NB4 (cell line): ENCODE measurements at regions not wholly inside any gene's neighbourhood (a gene's known extent, or its start where the extent isn't known, plus 50 kb on each side); places are given as distances from the start of the nearest gene placed in this dataset.

Experiments
- DNase-seq: peaks from one replicate; pipeline ENCODE4 v3.0.0; 2010; ENCODE audit warnings: low read depth
- H3K4me3 ChIP-seq: one replicate; pipeline ENCODE4 v1.5.1; 2011; ENCODE audit warnings: mild to moderate bottlenecking, low read depth, low read length, moderate library complexity
- MYC ChIP-seq: IDR thresholded peaks from 2 replicates; pipeline ENCODE4 v1.6.1; 2011; ENCODE audit warnings: low read depth, low read length
- POLR2A ChIP-seq: IDR thresholded peaks from 2 replicates; pipeline ENCODE4 v1.6.1; 2011; ENCODE audit warnings: mild to moderate bottlenecking; ENCODE audit not compliant: insufficient read length; ENCODE audit errors: extremely low read depth
- TF ChIP-seq, protein P1 (sequence below): IDR thresholded peaks from one replicate; pipeline ENCODE4 v1.5.1; 2012; ENCODE audit warnings: low read depth, low read length
- TF ChIP-seq, protein P2 (sequence below): IDR thresholded peaks from 2 replicates; pipeline ENCODE4 v1.6.1; 2011; ENCODE audit warnings: low read depth, low read length

DNA sequence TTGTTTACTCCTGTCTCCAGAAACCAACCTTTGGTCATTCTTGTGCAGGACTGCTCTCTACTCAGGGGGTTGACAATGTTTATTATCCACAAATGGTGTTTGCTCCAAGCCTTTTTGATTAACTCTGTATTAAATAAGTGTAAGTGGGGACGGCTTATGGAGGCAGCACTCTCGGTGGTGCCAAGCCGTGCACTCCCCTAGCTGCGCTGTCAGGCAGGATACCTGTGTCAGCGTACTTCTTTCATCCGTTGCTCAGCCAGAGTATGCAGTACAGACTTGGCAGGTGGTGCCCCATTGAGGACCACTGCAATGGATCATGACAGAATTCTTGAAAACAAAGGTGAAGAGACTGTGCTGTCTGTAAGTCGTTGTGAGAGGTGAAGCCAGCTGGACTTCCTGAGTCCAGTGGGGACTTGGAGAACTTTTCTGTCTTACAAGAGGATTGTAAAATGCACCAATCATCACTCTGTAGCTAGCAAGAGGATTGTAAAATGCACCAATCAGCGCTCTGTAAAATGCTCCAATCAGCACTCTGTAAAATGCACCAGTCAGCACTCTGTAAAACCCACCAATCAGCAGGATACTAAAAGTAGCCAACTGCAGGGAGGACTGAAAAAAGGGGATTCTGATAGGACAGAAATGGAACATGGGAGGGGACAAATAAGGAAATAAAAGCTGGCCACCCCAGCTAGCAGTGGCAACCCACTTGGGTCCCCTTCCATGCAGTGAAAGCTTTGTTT lies 480.0 kb downstream of the MEI4 start:
- TF ChIP-seq, protein P1, sequence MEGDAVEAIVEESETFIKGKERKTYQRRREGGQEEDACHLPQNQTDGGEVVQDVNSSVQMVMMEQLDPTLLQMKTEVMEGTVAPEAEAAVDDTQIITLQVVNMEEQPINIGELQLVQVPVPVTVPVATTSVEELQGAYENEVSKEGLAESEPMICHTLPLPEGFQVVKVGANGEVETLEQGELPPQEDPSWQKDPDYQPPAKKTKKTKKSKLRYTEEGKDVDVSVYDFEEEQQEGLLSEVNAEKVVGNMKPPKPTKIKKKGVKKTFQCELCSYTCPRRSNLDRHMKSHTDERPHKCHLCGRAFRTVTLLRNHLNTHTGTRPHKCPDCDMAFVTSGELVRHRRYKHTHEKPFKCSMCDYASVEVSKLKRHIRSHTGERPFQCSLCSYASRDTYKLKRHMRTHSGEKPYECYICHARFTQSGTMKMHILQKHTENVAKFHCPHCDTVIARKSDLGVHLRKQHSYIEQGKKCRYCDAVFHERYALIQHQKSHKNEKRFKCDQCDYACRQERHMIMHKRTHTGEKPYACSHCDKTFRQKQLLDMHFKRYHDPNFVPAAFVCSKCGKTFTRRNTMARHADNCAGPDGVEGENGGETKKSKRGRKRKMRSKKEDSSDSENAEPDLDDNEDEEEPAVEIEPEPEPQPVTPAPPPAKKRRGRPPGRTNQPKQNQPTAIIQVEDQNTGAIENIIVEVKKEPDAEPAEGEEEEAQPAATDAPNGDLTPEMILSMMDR: no peak
- TF ChIP-seq POLR2A (no peak), MYC (no peak)
- TF ChIP-seq, protein P2, sequence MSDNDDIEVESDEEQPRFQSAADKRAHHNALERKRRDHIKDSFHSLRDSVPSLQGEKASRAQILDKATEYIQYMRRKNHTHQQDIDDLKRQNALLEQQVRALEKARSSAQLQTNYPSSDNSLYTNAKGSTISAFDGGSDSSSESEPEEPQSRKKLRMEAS: no peak
- no peak overlapping the region for H3K4me3 ChIP-seq
- DNase-seq: no peak

DNA sequence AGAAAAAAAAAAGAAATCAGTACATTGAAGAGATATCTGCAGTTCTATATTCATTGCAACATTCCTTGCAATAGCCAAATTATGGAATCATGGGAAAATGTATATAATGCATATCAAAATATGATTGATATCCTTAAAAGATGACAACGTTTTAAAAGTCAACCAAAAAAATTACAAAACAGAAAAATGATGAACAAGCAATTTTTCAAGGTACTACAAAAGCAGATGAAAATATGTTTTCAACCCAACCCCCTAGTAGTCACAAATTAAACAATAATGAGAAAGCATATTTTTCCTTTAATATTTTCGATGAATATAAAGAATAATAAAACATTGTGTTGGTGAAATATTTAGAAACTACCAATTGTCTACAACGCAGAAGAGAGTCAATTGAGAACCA lies 497.6 kb downstream of the MEI4 start:
- DNase-seq: no peak
- TF ChIP-seq POLR2A (no peak), MYC (no peak)
- TF ChIP-seq, protein P1: no peak
- TF ChIP-seq, protein P2: no peak
- no peak overlapping the region for H3K4me3 ChIP-seq

DNA sequence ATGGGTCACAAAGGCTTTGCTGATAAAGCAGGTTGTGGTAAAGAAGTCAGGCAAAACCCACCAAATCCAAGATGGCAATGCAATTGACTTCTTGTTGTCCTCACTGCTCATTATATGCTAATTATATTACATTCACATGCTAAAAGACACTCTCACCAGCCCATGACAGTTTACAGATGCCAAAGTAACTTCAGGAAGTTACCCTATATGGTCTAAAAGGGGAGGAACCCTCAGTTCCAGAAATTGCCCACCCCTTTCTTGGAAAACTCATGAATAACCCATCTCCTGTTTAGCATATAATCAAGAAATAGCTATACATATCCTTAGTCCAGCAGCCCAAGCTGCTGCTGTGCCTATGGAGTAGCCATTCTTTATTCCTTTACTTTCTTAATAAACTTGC lies 501.1 kb downstream of the MEI4 start:
- no peak overlapping the region for H3K4me3 ChIP-seq
- DNase-seq: no peak
- TF ChIP-seq MYC (no peak), POLR2A (no peak)
- TF ChIP-seq, protein P1: no peak
- TF ChIP-seq, protein P2: no peak

DNA sequence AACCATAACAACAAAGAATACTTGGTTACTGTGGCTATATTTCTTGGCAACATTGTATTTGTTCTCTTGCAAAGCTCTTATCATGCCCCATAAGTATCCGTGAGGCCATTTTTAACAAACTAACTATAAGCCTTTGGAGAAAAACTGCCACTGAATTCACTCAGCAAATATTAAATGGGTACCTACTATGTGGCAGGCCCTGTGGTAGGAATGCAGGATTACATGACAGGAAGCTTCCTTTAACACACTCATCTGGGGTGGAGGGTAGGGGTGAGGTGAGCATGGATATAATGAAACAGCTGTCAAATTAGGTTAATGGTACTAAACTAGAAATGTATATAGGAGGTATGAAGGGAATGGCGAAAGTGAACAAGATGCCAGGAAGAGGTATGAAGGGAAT lies 504.8 kb downstream of the MEI4 start:
- no peak overlapping the region for H3K4me3 ChIP-seq
- TF ChIP-seq MYC (no peak), POLR2A (no peak)
- TF ChIP-seq, protein P1: no peak
- TF ChIP-seq, protein P2: no peak
- DNase-seq: no peak

DNA sequence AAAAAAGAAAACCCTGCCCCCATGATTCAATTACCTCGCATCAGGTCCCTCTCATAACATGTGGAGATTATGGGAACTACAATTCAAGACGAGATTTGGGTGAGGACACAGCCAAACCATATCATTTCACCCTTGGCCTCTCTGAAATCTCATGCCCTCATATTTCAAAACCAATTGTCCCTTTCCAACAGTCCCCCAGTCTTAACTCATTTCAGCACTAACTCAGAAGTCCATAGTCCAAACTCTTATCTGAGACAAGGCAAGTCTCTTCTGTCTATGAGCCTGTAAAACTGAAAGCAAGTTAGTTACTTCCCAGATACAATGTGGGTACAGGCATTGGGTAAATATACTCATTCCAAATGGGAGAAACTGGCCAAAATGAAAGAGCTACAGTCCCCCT lies 536.1 kb downstream of the MEI4 start:
- DNase-seq: no peak
- TF ChIP-seq, protein P1: no peak
- TF ChIP-seq, protein P2: no peak
- TF ChIP-seq MYC (no peak), POLR2A (no peak)
- H3K4me3 ChIP-seq: no peak overlapping the region

DNA sequence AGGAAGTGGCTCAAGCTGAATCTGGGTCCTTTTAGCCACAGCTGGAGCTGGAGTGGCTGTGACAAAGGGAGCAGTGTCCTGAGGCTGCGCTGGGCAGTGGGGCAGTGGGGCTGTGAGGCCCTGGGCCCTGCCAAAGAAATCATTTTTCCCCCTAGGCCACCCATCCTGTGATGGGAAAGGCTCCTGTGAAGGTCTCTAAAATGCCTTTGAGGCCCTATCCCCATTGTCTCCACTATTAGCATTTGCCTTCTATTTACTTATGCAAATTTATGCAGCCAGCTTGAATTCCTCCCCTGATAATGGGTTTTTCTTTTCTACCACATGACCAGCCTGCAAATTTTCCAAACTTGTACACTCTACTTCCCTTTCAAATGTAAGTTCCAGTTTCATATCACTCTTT lies 539.2 kb downstream of the MEI4 start:
- no peak for TF ChIP-seq MYC
- TF ChIP-seq, protein P2: no peak
- no peak for TF ChIP-seq POLR2A
- TF ChIP-seq, protein P1: no peak
- DNase-seq: no peak
- H3K4me3 ChIP-seq: no peak overlapping the region
